Urothelium cell line (cell line): ENCODE measurements at regions not wholly inside any gene's neighbourhood (a gene's known extent, or its start where the extent isn't known, plus 50 kb on each side); places are given as distances from the start of the nearest gene placed in this dataset.

Experiments used
- DNase-seq: peaks from one replicate; pipeline ENCODE4 v3.0.0; 2011; ENCODE audit warnings: low spot score, mixed read lengths
- FAIRE-seq: peaks from 2 replicates; lab custom pipeline; 2011; peaks lifted over from hg19 to GRCh38; lab: Jason Lieb, UNC

DNA sequence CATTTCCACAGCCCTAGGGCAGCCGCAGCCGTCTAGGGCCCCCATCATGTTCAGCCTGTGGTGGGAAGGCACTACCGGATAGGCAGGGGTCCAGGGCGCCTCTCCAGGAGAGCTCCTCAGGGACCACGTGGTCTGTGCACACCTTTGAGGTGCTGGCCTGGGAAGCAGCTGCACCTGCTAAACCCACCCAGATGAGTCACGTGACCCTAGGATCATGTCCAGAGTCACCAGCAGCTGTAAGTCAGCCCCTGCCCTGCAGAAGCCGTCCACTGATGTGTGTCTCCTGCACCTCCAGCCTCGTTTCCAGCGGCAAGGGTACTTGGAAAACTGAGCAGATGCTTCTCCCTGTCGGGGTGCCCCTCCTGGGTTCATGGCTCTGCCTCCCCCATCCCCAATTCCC lies 682.6 kb upstream of the SALL3 start:
- FAIRE-seq: no peak
- no peak for DNase-seq

DNA sequence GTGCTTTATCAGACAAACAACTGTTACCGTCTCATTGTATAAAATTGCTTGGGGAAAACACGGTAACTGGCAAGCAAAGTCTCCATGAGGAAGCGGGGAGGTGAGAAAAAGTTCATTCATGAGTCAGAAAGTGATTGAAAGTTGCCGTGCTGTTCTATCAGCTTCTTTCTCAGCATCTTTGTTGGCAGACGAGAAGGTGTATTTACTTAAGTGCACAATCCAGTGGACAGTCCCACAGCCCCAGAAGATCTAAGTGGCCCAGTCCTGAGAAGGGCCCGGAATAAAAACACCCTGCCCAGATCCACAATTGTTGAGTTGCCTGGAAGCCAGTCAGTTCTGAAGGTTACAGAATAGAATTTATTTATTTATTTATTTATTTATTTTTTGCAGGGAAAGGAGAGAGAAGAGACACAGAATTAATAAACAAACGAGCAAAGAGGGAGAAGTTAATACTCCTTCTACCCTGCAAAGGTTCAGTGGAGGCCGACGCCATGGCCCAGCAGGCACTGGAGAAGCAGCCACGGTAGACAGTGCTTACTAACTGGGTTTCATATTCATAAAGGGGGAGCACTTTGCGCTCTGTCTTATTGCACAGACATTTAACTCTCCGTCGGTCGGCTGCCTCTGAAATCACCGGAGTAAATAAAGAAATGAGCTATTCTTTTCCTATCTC lies 676.0 kb upstream of the SALL3 start:
- no peak for FAIRE-seq

DNA sequence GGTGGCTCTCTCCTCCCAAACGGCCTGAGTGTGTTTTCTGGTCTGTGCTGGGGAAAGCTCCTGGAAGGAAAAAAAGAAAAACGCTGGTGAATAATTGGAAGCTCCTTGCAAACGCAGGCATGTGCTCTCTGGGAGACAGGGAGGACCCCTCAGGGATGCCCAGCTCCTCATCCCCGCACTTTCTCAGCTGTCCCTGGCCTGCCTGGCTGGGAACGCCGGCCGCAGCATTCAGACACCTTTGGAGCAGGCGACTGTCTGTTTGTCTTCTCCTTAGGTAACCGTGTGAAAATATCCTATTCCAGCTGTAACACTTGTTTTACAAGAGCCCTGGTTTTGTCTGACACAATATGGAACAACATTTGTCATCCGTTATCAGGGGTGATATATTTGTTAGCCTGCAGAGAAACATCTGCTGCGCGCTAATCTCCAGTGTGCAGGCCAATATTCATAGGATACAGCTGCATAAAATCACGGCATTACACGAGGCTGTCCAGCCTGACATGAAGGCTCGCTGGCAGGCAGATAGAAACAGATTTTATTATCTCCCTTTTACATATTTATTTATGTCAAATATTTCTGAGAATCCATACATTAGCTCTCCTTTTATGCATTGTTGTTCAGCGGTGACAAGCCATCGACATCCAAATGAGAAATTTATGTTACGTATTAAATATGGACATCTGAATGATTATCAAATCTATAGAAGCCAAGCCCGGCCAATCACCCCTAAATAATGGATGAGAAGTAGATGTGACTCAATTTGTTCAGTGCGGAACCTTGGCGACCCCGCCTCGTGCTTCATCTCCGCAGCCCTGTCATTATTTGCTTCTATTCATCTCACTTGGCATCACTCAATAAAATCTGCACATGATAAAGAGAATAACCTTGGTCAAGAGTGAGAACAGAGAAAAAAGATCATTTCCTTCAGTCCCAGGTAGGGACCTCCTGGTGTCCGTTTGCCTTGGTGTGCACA lies 675.1 kb upstream of the SALL3 start:
- FAIRE-seq: no peak
- DNase-seq: no peak

More for the DNA sequence above, 676.0 kb upstream of the SALL3 start:
- DNase-seq: no peak

DNA sequence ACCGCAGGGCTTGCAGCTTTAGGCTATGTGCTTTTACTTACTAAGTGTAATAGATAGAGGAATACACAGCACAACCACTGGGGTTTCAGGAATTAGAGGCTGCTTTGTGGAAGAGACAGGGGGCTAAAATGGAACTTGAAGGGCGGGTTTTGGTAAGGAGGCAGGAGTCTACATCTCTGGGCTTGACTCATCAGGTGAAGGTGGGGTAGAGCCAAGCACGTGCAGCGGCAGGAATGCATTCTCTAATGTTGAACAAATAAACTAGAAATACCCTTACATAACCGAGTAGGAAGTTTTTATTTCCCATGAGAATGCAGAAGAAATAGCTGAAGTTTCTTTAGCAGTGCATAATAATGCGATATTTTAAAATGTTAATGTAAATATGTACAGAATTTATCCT lies 673.8 kb upstream of the SALL3 start:
- FAIRE-seq: no peak

DNA sequence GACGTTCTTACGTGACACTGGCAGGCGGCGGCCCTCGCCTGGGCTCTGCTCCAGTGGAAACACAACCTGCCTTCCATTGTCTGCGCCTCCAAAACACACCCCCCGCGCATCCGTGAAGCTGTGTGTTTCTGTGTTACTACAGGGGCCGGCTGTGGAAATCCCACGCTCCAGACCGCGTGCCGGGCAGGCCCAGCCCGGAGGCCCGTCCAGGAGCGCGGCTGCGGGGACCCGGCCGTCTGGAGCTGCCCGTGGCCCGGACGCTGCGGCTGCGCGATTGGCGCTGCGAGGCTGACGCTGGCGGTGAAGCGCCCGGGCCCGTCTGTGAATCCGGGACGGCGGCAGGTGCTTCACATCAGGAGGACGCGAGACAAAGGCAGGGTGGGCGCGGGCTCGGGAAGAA lies 670.3 kb upstream of the SALL3 start:
- FAIRE-seq (no peak), DNase-seq (peak; percentile 39)

More for the DNA sequence above, 673.8 kb upstream of the SALL3 start:
- peak; percentile 29 for DNase-seq

DNA sequence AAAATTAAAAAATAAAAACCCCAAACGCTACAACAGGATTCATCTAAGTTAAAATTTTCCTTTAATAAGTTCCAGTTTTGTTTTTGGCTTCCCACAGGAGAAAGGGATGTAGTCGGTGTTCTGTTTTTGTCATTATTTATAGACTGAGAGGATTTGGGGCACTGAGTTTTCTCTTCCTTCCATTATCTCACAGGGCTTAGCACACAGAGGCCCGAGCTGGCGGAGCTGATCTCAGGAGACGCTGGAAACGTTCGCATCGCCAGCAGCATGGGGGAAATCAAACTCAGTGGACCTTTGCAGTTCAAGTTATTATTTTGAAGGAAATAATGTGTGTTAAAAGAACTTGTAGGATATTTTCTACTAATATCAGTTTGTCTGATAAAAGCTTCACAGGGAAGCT lies 669.7 kb upstream of the SALL3 start:
- FAIRE-seq: no peak
- DNase-seq: no peak

DNA sequence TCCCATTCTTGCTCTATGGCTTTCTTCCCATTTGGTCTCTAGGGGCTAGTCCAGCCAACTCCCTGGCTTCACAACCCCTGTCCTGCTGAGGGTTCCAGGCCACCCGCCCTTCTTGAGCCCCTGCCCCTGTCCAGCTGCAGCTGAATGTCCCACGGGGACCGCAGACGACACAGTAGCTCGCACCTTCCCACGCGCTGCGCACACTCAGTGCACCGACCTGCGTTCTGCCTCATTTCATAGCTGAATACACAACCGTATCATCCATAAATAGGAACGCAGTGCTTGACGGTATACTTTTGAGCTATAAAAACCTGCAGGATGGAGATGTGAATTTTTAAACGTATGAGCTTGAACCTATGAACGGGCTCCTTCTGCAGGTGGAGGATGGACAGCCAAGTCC lies 660.4 kb upstream of the SALL3 start:
- DNase-seq (no peak), FAIRE-seq (peak; percentile 44)

DNA sequence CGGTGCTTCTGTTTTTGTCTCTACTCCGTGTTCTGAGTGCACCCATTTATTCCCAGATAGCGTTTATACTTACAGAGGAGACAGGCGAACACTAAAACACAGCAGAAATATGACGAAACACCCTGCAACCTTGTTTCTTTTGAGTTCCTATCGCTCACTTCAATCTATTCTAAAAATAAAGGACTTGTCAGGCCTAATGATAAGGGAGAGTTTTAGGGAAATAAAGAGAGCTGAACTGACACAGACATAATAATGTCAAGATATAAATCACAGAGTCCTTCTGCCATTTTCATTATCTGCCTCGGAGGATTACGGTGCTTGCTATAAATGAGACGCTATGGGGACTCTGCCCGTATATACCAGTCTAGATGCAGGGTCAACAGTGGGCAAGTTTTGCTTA lies 659.7 kb upstream of the SALL3 start:
- FAIRE-seq (no peak), DNase-seq (no peak)

DNA sequence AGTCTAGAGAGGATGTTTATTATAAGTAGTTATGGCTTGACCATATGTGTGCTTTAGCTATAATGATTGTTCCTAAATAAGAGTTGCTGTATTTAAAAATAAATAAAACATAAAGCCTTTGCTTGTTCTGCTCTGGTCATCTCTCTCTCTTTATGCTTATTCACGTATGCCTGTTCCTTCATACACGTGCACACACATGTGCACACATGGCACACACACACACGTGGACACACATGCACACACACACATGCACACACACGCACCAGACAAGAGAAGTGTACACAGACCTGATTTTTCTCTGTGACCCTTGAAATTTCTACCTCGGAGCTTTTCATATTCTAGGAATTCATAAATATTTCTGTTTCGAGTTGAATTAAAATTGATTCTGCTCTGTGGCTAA lies 658.2 kb upstream of the SALL3 start:
- no peak for FAIRE-seq

DNA sequence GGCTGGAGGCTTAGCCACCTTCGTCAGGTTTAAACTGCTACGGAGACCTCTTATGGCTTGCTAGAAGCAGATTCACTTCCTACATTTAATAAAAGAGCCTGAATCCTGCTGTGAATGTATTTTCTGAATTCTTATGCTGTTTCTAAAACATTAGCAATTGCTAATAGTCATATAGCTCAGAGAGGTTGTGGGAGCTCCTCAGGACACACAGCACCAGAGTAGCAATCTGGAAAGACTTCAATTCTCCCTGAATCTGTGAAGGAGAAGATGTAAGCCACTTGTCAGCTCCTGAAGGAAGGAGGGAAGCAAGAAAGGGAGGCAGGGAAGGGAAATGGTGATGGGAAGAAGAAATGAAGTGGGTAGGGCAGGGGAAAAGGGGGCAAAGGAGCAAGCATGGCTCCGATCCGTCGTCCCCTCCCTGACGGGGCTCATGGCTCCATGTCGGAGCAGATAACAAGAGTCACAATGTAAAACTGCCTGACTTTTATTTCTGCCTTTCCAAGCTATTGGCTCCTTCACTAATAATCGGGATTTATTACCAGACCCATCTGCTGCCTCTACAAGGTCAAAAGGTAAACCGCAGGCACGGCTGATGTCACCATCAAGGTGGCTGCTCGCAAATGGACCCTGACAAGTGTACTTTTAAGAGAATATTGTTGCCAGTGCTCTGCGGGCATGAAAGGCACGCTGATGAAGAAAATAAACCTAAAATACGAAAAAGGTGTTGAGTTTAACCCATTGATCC lies 656.0 kb upstream of the SALL3 start:
- no peak for DNase-seq
- FAIRE-seq: no peak

More for the DNA sequence above, 658.2 kb upstream of the SALL3 start:
- DNase-seq: no peak

DNA sequence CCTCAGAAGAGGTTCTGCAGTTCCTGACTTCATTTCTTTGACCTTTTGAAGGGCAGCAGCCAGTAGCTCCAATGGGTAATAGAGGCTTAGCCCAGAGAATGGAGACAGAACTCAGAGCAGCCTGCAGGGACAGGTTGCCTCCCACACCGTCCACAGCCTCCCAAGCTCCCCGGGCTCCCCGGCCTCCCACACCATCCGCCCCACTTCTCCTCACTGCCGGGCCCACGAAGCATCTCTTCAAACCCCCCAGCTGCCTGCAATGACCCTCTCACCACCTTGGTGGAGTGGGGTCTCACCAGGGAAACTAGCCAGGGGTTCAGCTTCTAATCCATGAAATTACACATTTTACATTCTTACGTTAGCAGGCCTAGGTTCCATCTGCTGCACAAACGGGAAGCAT lies 652.0 kb upstream of the SALL3 start:
- DNase-seq (no peak), FAIRE-seq (no peak)

DNA sequence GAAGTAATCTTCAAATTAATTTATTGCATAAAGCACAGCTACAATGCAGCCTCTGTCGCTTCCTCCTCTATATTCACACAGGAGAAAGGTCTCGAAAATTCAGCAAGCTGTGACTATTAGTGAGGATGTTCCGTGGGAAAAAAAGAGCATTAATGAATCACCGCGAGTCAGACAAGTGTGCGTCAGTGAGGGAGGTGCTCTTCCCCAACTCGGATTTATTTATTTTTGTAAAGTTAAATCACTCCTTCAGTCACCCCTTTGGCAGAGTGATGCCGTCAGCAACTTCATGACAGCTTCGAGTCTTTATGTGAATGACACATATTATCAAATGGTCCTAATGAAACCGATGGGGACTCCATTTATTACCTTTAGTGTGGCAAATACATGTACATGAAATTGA lies 648.9 kb upstream of the SALL3 start:
- DNase-seq (no peak), FAIRE-seq (no peak)

DNA sequence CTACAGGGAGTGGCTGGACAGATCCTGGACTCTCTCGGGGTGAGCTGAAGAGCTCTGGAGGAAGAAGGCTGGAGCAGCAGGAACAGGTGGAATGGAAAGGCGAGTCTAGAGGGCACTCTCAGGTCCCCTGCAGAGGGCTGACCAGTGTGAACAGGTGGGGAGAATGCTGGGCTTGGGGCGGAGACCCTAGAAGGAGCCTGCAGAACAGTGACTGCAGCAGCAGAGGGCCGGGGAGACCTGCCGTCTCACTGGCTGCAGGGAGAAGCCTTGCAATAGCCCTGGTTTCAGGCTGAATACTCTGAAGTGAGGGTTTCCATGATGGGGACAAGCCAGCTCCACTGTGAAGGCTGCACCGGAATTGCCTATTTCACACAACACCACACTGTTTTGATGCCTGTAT lies 626.7 kb upstream of the SALL3 start:
- DNase-seq (no peak), FAIRE-seq (no peak)

DNA sequence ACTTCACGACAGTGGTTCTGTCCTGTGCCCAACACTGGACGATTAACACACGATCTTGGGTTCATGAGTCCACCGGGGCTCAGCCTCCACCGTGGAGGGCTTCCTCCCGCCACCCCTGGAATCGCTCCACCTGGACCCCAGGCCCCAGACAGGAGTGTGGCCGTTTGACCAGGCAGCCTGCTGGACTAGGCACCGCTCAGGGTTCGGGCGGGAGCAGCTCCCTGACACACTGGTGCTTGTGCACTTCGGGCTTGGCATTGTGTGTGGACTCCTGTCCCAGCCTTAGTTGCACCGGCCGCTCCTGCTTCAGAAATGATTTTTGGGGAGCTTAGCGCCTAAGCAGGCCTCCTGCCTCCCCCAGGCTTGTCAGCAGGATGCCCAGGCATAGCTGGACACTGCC lies 617.4 kb upstream of the SALL3 start:
- FAIRE-seq: no peak
- no peak for DNase-seq

DNA sequence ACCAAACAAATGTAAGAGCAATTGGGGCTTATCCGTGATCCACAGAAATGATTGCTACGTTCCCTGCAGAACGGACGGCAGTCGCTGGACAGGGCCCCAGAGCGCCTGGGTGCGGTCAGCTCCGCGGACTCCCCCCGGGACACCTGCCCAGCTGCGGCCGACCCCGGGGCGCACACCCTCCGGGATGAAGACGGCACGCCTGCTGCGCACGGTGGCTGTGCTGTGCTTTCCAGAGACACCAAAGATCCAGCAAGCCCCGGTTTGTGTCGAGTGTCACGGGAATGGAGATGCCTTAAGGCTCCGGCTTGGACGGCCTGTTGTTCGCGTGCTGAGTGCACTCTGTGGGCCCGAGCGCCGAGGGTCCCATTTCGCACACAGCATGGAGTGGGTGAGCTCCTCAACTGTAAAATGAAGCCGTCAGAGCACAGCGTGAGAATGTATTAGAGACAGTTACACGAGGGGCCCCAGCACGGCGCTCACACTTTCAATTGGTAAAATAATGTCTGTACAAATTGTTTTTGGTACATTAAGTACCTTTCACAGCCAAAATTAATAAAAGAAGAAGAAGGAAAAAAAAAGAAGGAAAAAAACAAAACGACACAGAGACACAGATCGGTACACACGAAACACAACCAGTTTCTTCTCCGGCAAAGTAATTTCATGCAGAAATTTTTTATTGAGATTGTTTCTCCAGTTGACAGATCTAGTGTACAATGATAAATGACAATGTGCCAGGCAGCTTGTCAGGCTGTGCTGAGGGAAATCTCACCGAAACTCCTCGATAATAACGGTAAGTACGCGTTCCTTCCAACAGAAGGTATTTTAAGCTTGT lies 615.8 kb upstream of the SALL3 start:
- DNase-seq (no peak), FAIRE-seq (no peak)

DNA sequence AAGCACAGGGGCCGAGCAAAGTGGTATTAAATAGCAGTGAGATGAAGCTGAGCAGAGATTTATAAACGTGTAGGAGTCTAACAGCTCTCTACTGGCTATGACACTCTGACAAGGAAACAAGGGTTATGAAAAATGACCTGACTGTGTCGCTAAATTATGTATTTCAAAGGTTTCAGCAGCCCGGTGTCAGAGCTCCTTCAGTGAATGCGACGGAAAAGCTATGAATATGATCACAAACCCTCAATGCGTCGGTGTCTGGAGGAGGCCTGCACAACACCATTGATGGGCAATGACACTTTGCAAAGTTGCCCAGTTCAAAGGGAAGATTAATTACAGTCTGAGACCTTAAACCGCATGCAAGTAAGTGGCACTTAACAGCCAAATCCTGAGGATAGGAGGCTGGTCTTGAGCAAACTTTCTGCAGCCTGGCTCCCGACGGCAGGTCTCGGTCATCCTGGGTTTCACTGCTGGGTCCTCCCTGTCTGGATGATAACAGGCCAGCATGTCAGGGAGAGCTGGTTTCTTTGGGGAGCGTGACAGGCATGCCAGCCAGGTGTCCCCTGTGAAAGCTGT lies 615.1 kb upstream of the SALL3 start:
- FAIRE-seq: no peak
- DNase-seq: no peak

DNA sequence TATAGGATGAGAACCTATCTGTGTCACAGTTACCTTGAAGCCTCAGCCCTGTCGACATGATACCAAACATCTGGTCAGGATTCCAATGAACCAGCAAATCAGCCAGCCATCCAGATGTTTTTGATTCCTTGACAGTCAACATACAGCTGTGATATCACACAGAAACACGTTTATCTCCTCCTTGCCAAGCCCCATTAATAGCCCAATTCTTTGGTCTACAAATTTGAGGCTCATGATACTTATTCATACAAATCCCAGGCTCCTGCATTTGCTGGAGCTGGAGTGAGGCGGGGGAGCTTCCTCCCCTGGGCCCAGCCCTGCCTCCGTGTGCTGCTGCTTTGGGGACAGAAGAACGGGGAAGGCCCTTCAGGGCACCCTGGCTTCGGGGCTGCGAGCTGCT lies 611.6 kb upstream of the SALL3 start:
- DNase-seq (no peak), FAIRE-seq (no peak)

DNA sequence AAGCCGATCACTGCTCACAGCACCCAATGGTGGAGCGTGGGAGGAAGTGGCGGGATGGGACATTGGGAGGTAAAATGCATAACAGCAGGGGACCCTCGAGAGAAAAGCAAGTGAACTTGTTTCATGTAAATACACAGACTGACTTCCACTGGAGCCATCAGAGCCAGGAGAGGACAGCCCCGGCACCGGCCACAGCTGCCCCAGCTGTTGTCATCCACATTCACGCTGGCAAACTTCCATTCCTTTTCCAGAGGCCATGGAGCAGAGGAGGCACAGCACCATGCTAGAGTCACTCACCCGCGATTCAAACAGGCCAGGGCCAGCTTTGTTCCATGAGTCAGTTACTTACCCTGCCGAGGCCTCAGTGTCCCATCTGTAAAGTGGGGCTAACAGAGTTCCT lies 610.9 kb upstream of the SALL3 start:
- DNase-seq (no peak), FAIRE-seq (no peak)

DNA sequence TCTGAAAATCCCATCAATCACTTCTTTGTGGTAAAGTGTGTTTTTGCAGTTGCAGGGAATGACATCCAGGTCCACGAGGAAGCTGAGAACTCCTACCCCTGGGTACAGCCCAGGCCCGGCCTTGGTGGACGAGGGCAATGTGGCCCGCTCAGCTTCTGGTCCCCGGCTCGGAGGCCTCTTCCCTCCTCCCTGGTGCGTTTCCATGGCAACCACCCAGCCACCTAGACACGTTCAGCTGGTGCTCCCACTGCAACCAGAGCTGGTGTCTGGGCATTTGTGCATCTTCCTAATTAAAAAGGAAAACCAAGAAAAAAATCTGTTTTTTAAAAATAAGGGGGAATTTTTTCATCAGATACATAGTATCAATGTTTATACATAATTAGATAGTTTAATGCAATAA lies 603.6 kb upstream of the SALL3 start:
- FAIRE-seq (no peak), DNase-seq (no peak)

DNA sequence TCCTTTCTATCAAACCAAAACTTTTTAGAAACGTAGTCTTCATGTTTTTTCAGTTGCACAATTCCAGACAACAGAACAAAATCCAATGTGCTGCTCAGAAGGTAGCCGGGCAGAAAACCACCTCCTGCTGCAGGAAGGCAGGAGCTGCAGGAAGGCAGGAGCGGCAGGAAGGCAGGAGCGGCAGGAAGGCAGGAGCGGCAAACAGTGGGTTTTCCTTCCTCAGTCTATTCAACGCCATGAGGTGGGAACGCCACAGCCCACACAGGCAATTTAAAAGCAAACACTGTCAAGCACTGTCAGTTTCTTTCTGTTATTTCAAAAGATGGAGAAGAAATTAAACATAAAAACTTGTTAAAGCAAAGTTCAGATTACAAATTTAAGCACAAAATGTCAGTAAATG lies 601.2 kb upstream of the SALL3 start:
- FAIRE-seq: no peak
- no peak for DNase-seq
